Left lung (tissue), 4 donors: ENCODE measurements at regions not wholly inside any gene's neighbourhood (a gene's known extent, or its start where the extent isn't known, plus 50 kb on each side); places are given as distances from the start of the nearest gene placed in this dataset.

ENCODE experiments used
- ATAC-seq: fragments of 200-7000 bp; cut with Tn5 transposase; one replicate; pipeline ENCODE4 v1.9.1; 2020; ENCODE audit warnings: moderate library complexity
- DNase-seq, 4 donors: peaks; one replicate each; pipeline ENCODE4 v3.0.0-alpha.2; 2013 to 2020
- H3K27ac ChIP-seq, 2 donors: fragments of 200-600 bp; sonication (generic) in 1 of 2; one replicate each; pipeline versions ENCODE4 v1.5.0 to v1.8.0; 2020 to 2021
- H3K27me3 ChIP-seq, 2 donors: fragments of 200-600 bp; sonication (generic) in 1 of 2; one replicate each; pipeline versions ENCODE4 v1.5.0 to v1.8.0; 2020 to 2021
- H3K36me3 ChIP-seq, 2 donors: fragments of 200-600 bp; sonication (generic) in 1 of 2; one replicate each; pipeline versions ENCODE4 v1.5.0 to v1.8.0; 2020 to 2021
- H3K4me1 ChIP-seq, 2 donors: fragments of 200-600 bp; one replicate each; pipeline ENCODE4 v1.8.0; 2021
- H3K4me3 ChIP-seq, 2 donors: fragments of 200-600 bp; sonication (generic) in 1 of 2; one replicate each; pipeline versions ENCODE4 v1.5.0 to v1.8.0; 2020 to 2021; ENCODE audit warnings: mild to moderate bottlenecking in 1 of 2
- H3K9me3 ChIP-seq, 2 donors: fragments of 200-600 bp; sonication (generic) in 1 of 2; one replicate each; pipeline versions ENCODE4 v1.5.0 to v1.8.0; 2020 to 2021
- CTCF ChIP-seq, 2 donors: fragments of 200-600 bp; sonication (generic) in 1 of 2; IDR thresholded peaks; one replicate each; pipeline versions ENCODE4 v1.5.0 to v1.8.0; 2021; ENCODE audit warnings: antibody characterized with exemption in 2 of 2
- intact Hi-C, 2 donors: fragments of 100-400 bp; cut with DNase I; formaldehyde crosslinking; loops; one replicate each; pipeline versions ENCODE4 v1.11.2 to v1.14.2; 2022
- donor health status: DM: no; HTN: yes; CAD: no.
- donor health status: DM: no; HTN: no; CAD: no.

GRCh38 chr4:83677656-83678055 is 141.7 kb downstream of the GPAT3 start:
- no peak overlapping the region for H3K4me3 ChIP-seq
- DNase-seq (no peak), ATAC-seq (no peak)
- H3K27me3 ChIP-seq: peaks cover 0 to 8% of the 10 kb centered on the region in 2 donors
- no peaks in the 10 kb centered on the region for H3K4me1 ChIP-seq
- no peak overlapping the region for H3K27ac ChIP-seq
- intact Hi-C loops: no loop called here
- H3K9me3 ChIP-seq: no peaks in the 10 kb centered on the region
- no peak for TF ChIP-seq CTCF (IDR thresholded peaks at IDR 0.05)
- H3K36me3 ChIP-seq: no peaks in the 10 kb centered on the region

- no peak for TF ChIP-seq CTCF (IDR thresholded peaks at IDR 0.05)
- no peak for DNase-seq
- intact Hi-C loops: no loop called here
- Histone ChIP-seq H3K4me3 (no peak overlapping the region), H3K27me3 (no peaks in the 10 kb centered on the region), H3K27ac (no peak overlapping the region), H3K36me3 (no peaks in the 10 kb centered on the region), H3K4me1 (no peaks in the 10 kb centered on the region), H3K9me3 (no peaks in the 10 kb centered on the region)
- no peak for ATAC-seq
Observed at GRCh38 chr4:83664741-83665140, 128.8 kb downstream of the GPAT3 start.

GRCh38 chr4:83664071-83664470 is 128.2 kb downstream of the GPAT3 start:
- no peak for TF ChIP-seq CTCF (IDR thresholded peaks at IDR 0.05)
- Histone ChIP-seq H3K36me3 (no peaks in the 10 kb centered on the region), H3K4me1 (no peaks in the 10 kb centered on the region), H3K27ac (no peak overlapping the region), H3K9me3 (no peaks in the 10 kb centered on the region), H3K27me3 (no peaks in the 10 kb centered on the region), H3K4me3 (no peak overlapping the region)
- intact Hi-C loops: no loop called here
- ATAC-seq (no peak), DNase-seq (no peak)

- H3K4me1 ChIP-seq: no peaks in the 10 kb centered on the region
- no peaks in the 10 kb centered on the region for H3K27me3 ChIP-seq
- intact Hi-C loops: no loop called here
- no peak for TF ChIP-seq CTCF (IDR thresholded peaks at IDR 0.05)
- no peaks in the 10 kb centered on the region for H3K9me3 ChIP-seq
- no peak for ATAC-seq
- H3K4me3 ChIP-seq: no peak overlapping the region
- H3K27ac ChIP-seq: no peak overlapping the region
- no peaks in the 10 kb centered on the region for H3K36me3 ChIP-seq
- no peak for DNase-seq
Observed at GRCh38 chr4:83662204-83662603, 126.3 kb downstream of the GPAT3 start.

- no peak for TF ChIP-seq CTCF (IDR thresholded peaks at IDR 0.05)
- Histone ChIP-seq H3K27ac (no peak overlapping the region), H3K4me1 (no peaks in the 10 kb centered on the region), H3K9me3 (no peaks in the 10 kb centered on the region), H3K27me3 (no peaks in the 10 kb centered on the region), H3K36me3 (no peaks in the 10 kb centered on the region), H3K4me3 (no peak overlapping the region)
- ATAC-seq (no peak), DNase-seq (no peak)
- intact Hi-C loops: no loop called here
Observed at GRCh38 chr4:83661359-83661758, 125.5 kb downstream of the GPAT3 start.
